ENCODE measurements at regions not wholly inside any gene's neighbourhood (a gene's known extent, or its start where the extent isn't known, plus 50 kb on each side); places are given as distances from the start of the nearest gene placed in this dataset.

DNA sequence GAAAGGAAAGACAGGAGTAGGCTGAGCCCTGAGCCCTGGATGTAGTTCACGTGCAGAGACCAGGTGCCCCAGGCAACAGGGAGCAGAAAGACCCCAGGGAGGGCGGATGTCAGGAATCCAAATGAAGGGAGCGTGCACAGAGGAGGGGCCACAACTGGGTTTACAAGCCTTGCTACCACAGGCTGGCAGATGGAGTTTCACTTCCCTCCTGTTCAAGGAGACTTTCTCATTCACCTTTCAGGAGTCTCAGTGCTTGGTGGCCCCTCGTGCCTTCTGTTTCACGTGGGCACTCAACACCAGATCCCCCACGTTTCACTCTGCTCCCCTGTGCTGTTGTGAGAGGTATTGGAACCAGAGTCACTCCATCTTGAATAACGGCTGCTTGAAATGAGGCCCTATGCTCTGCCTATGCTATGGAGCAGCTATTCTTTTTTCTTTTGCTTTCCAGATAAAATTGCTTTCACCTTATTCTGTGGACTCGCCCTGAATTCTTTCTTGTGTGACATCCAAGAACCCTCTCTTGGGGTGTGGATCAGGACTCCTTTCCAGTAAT is 601.4 kb upstream of the IGFBP3 start (continued):
- TF ChIP-seq, protein P1, sequence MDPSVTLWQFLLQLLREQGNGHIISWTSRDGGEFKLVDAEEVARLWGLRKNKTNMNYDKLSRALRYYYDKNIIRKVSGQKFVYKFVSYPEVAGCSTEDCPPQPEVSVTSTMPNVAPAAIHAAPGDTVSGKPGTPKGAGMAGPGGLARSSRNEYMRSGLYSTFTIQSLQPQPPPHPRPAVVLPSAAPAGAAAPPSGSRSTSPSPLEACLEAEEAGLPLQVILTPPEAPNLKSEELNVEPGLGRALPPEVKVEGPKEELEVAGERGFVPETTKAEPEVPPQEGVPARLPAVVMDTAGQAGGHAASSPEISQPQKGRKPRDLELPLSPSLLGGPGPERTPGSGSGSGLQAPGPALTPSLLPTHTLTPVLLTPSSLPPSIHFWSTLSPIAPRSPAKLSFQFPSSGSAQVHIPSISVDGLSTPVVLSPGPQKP (IDR thresholded peaks at IDR 0.05; ENCODE audit: low read depth, low read length), result no peak
- TF ChIP-seq SMAD5 (IDR thresholded peaks at IDR 0.05; ENCODE audit: low read depth) (no peak), HCFC1 (IDR thresholded peaks at IDR 0.05; ENCODE audit: low read length) (no peak), BHLHE40 (IDR thresholded peaks at IDR 0.05; ENCODE audit: borderline replicate concordance in 1 of 2, low read depth in 2 of 2, low read length in 1 of 2) (peak in 1 of 2 experiments; percentile 68; a peak in 2 of 4 replicates), JUND (IDR thresholded peaks at IDR 0.05; ENCODE audit: low read depth, low read length) (no peak), ZBTB33 (IDR thresholded peaks at IDR 0.05) (no peak), E2F8 (IDR thresholded peaks at IDR 0.05; ENCODE audit: low read depth, partially characterized antibody) (no peak), RELA (IDR thresholded peaks at IDR 0.05; ENCODE audit: borderline replicate concordance, partially characterized antibody) (no peak), ATF2 (IDR thresholded peaks at IDR 0.05; ENCODE audit: low read length) (no peak), SMARCA5 (IDR thresholded peaks at IDR 0.05) (no peak), RAD21 (IDR thresholded peaks at IDR 0.05; ENCODE audit: insufficient read depth, low read depth, low read length) (no peak)
- TF ChIP-seq, protein P2, sequence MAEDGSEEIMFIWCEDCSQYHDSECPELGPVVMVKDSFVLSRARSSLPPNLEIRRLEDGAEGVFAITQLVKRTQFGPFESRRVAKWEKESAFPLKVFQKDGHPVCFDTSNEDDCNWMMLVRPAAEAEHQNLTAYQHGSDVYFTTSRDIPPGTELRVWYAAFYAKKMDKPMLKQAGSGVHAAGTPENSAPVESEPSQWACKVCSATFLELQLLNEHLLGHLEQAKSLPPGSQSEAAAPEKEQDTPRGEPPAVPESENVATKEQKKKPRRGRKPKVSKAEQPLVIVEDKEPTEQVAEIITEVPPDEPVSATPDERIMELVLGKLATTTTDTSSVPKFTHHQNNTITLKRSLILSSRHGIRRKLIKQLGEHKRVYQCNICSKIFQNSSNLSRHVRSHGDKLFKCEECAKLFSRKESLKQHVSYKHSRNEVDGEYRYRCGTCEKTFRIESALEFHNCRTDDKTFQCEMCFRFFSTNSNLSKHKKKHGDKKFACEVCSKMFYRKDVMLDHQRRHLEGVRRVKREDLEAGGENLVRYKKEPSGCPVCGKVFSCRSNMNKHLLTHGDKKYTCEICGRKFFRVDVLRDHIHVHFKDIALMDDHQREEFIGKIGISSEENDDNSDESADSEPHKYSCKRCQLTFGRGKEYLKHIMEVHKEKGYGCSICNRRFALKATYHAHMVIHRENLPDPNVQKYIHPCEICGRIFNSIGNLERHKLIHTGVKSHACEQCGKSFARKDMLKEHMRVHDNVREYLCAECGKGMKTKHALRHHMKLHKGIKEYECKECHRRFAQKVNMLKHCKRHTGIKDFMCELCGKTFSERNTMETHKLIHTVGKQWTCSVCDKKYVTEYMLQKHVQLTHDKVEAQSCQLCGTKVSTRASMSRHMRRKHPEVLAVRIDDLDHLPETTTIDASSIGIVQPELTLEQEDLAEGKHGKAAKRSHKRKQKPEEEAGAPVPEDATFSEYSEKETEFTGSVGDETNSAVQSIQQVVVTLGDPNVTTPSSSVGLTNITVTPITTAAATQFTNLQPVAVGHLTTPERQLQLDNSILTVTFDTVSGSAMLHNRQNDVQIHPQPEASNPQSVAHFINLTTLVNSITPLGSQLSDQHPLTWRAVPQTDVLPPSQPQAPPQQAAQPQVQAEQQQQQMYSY (CRISPR knock-in tag; IDR thresholded peaks at IDR 0.05), result no peak
- TF ChIP-seq, protein P3, sequence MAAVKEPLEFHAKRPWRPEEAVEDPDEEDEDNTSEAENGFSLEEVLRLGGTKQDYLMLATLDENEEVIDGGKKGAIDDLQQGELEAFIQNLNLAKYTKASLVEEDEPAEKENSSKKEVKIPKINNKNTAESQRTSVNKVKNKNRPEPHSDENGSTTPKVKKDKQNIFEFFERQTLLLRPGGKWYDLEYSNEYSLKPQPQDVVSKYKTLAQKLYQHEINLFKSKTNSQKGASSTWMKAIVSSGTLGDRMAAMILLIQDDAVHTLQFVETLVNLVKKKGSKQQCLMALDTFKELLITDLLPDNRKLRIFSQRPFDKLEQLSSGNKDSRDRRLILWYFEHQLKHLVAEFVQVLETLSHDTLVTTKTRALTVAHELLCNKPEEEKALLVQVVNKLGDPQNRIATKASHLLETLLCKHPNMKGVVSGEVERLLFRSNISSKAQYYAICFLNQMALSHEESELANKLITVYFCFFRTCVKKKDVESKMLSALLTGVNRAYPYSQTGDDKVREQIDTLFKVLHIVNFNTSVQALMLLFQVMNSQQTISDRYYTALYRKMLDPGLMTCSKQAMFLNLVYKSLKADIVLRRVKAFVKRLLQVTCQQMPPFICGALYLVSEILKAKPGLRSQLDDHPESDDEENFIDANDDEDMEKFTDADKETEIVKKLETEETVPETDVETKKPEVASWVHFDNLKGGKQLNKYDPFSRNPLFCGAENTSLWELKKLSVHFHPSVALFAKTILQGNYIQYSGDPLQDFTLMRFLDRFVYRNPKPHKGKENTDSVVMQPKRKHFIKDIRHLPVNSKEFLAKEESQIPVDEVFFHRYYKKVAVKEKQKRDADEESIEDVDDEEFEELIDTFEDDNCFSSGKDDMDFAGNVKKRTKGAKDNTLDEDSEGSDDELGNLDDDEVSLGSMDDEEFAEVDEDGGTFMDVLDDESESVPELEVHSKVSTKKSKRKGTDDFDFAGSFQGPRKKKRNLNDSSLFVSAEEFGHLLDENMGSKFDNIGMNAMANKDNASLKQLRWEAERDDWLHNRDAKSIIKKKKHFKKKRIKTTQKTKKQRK (IDR thresholded peaks at IDR 0.05; ENCODE audit: low read depth, low read length), result no peak
